ENCODE measurements at regions not wholly inside any gene's neighbourhood (a gene's known extent, or its start where the extent isn't known, plus 50 kb on each side); places are given as distances from the start of the nearest gene placed in this dataset.
"Not testable (repeated sequence)": the region's sequence is repeated elsewhere in the genome, so short reads cannot be mapped to it uniquely, and the experiment has no call there.

GRCh38 chr6:57966757-57967156, 649.3 kb downstream of the PRIM2 start:
- intact Hi-C loops (cut with DNase I); DNase-seq (ENCODE audit: low spot score): not testable (repeated sequence)
- peak; percentile 74 for ATAC-seq

DNA sequence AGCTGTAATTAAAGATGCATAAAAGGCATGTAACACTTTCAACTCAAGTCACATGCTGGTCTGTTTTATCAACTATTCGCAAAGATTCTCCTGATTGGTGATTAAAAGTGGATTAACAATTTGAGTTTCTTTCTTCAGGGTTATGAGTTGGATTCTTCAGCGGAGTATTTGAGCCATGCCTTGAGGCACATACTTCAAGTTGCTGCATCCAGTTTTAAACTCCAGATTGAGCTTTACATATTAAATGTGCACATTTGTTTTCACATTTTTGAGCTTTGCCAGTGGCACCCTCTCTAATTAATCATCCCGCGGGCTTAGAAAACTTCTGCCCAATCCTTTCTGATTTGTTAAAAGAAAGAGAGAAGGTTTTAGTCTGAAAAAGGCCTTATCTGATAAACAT, 654.5 kb downstream of the PRIM2 start:
- ATAC-seq; DNase-seq (ENCODE audit: low spot score); intact Hi-C loops (cut with DNase I): not testable (repeated sequence)

DNA sequence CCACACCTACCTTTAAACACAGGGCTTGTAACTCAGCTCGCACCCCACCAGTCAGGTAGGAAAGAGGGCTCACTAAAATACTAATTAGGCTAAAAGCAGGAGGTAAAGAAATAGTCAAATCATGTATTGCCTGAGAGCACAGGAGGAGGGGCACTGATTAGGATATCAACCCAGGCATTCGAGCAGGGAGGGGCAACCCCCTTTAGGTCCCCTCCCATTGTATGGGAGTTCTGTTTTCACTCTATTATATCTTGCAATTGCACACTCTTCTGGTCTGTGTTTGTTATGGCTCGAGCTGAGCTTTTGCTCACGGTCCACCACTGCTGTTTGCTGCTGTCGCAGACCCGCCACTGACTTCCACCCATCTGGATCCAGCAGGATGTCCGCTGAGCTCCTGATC, 657.2 kb downstream of the PRIM2 start:
- no peak for DNase-seq (ENCODE audit: low spot score)
- intact Hi-C loops (cut with DNase I), result no loop called here
- ATAC-seq, result no peak

- intact Hi-C loops (cut with DNase I); DNase-seq (ENCODE audit: low spot score); ATAC-seq: not testable (repeated sequence)
Measured at GRCh38 chr6:57975127-57975526, 657.7 kb downstream of the PRIM2 start.

- peak; percentile 59 for ATAC-seq
- intact Hi-C loops (cut with DNase I), result not testable (repeated sequence)
Measured at GRCh38 chr6:57976371-57976770, 658.9 kb downstream of the PRIM2 start.

DNA sequence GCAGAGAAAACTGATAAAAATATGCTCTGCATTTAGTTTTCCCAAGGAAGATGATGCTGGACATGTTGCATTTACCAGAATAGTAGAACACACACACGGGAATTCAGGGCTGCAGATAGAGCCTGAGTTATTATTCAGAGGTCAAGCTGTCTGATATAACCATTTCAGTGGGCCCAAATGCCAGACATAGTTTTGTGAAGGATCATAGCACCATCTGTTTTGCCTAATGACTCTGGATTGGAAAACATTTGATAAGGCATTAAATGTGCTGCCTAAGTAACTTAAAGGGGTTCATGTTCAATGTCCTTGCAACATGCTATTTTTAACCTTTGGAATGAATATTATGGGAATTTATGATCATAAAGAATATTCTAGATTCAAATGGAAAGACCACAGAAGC, 666.2 kb downstream of the PRIM2 start:
- ATAC-seq; intact Hi-C loops (cut with DNase I); DNase-seq (ENCODE audit: low spot score): not testable (repeated sequence)

More at GRCh38 chr6:57976371-57976770, 658.9 kb downstream of the PRIM2 start:
- not testable (repeated sequence) for DNase-seq (ENCODE audit: low spot score)

DNA sequence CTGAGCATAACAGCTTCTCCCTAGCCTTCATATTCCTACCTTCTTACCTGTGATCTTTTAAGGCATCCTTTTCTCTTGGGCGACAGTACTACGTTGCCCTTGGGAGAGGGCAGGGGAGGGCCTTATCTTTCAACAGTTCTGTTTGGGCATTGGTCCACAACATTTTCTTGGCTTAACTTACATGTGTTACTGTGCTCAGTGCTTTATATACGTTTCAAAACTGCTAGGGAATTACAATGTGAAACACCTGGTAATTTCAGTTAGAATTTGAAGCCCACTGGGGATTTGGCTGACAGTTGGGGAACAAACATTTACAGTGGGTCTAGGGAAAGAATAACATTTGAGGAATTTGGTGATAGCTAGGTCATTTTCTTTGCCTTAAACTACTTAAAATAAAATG, 667.1 kb downstream of the PRIM2 start:
- intact Hi-C loops (cut with DNase I); ATAC-seq; DNase-seq (ENCODE audit: low spot score): not testable (repeated sequence)

DNA sequence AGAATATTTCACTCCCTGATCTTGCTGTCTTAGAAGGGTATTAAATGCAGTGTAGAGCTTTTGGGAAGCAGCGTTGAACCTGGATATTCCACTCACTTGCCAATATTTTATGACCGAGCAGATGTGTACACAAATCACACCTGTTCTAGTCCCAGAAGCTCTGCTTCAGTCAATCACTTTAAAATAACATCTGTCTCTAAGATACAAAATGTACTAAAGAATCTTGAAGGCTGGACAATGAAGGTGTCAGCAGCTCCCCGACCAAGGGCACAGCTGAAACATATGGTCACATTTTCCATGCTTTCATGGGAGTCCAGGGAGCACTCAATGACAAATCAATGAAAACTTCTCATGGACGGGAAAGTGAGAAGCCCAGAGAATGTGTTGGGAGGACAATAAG, 668.3 kb downstream of the PRIM2 start:
- DNase-seq (ENCODE audit: low spot score); intact Hi-C loops (cut with DNase I): not testable (repeated sequence)
- peak; percentile 65 for ATAC-seq

DNA sequence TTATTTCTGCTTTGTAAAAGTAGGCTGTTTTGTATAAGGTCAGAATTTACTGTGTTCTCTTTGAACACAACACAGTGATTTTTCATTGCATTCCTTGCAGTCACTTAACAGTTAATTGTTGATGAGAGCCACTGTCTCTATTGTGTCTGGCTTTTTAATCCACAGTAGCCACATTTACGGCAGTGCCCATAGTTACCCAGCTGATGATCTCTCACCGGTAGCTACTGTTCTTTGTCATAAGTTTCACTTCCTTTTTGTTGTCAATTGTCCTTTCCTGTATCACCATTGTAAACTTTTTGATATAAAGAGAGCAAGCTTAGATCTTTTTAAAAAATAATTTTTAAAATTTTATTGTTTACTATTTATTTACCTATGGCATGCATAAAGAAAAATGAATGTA, 669.2 kb downstream of the PRIM2 start:
- ATAC-seq; DNase-seq (ENCODE audit: low spot score); intact Hi-C loops (cut with DNase I): not testable (repeated sequence)

DNA sequence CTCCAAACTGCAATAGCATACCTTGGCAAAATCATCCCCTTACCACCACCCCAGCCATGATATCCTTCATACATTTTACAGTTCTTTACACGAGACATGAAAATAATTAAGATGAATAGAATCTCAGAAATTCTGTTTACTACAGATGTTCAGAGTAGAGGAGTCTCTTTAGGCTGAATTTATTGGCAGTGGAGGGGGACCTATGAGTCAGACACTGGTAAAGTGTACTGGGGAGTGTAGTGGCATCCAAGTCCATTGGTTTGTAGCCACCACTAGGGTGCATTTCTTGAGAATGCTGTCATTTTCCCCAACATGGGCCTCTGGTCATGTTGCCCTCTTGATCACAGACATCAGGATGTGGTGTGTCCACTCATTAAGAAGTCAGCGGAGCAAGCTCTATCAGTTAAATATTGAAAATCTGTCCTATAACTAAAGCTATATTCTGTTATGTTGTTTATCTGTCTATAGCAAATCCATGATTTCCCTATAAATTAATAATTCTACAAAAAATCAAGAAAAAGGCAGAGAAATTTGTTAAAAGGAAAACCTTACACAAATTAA, 672.2 kb downstream of the PRIM2 start:
- ATAC-seq; DNase-seq (ENCODE audit: low spot score); intact Hi-C loops (cut with DNase I): not testable (repeated sequence)

GRCh38 chr6:57998858-57999619, 681.6 kb downstream of the PRIM2 start:
- ATAC-seq; DNase-seq (ENCODE audit: low spot score); intact Hi-C loops (cut with DNase I): not testable (repeated sequence)

DNA sequence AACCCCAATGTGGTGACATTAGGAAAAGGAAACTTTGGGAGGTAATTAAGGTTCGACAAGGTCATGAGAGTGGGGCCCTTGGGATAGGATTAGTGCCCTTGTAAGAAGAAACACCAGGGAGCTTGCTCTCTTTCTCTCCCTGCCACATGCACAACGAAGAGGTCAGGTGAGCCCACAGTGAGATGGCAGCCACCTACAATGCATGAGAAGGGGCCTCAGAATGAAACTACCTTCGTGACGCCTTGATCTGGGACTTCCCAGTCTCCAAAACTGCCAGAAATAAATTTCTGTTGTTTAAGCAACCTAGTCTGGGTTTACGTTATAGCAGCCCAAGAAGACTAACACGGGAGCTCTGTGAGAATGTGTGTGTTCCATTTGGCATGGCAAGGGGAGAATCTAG, 682.8 kb downstream of the PRIM2 start:
- DNase-seq (ENCODE audit: low spot score); intact Hi-C loops (cut with DNase I); ATAC-seq: not testable (repeated sequence)

DNA sequence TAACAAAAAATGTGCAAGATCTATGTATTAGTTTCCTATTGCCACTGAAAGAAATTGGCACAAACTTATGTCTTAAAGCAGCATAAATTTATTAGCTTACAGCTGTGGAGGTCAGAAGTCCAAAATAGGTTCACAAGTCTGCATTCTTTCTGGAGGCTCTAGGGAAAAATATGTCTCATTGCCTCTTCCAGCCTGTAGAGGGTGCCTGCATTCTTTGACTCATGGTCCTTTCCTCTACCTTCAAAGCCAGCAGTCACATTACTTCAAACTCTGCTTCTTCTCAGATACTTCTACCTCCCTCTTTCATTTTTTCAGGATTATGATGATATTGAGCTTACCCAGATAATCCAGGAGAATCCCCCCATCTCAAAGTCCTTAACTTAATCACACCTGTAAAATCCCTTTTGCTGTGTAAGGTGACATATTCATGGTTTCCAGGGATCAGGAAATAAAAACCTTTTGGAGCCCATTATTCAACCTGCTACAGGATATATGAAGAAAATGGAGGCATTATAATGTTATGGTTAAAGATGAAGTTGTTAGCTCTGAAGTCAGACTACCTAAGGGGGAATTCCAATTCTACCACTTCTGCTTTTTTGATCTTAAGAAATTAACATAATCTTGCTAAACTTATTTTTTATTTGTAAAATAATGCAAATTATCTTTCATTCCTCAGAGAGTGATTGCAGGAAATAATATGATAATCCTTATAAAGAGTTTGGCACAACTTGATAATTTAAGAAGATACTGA, 686.2 kb downstream of the PRIM2 start:
- ATAC-seq; DNase-seq (ENCODE audit: low spot score); intact Hi-C loops (cut with DNase I): not testable (repeated sequence)

- DNase-seq (ENCODE audit: low spot score); intact Hi-C loops (cut with DNase I): not testable (repeated sequence)
- peak; percentile 25 for ATAC-seq
Measured at GRCh38 chr6:58007334-58008000, 690.0 kb downstream of the PRIM2 start.

GRCh38 chr6:58008001-58008335, 690.5 kb downstream of the PRIM2 start:
- ATAC-seq, result peak; percentile 93
- DNase-seq (ENCODE audit: low spot score); intact Hi-C loops (cut with DNase I): not testable (repeated sequence)

DNA sequence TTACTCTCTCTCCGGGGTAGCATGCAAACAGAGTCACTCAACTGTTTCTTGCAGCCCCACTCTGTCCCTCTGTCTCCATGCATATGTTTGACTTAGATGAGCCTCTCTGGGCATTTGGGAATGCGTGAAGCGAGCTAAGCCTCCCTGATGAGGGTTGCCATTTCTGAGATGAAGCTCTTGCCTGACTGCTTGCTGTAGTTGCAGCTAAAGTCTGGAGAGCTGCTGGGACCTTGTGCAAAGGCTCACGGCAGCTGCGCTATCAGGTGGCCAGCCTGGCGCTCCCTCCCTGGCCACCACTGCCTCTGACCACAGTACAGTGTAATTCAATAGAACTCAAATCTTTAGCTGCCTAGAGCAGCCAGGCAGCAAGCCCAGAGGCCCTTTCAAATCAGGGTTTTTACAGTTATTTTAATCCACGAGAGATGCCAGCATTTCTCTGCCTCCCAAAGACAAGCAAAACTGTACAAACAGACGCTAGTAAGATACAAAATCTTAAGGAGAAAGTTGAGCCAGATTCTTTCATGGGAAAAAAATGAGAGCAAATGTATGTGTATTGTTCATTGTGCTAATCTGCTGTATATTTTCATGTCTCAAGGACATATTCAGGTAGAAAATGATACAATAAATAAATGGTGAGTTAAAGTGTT, 694.6 kb downstream of the PRIM2 start:
- intact Hi-C loops (cut with DNase I); DNase-seq (ENCODE audit: low spot score): not testable (repeated sequence)
- ATAC-seq, result peak; percentile 71

DNA sequence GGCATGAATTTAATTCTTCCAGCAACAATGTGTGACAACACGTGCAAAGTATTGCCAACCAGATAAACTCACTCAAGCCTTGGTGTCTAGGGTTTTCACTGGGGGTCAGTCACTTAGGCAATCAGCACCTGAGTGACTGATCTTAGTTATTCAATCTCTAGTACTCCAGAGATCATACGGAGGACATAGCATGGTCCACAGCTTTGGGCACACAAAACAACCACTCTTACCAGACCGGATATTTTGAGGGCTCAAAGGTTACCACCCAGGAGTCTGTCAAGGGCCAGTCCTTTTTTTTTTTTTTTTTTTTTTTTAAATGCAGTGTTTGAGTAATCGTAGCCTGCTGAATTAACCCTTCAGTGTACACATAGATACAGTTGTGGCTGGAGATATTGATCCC, 699.2 kb downstream of the PRIM2 start:
- intact Hi-C loops (cut with DNase I); DNase-seq (ENCODE audit: low spot score): not testable (repeated sequence)
- peak; percentile 28 for ATAC-seq

DNA sequence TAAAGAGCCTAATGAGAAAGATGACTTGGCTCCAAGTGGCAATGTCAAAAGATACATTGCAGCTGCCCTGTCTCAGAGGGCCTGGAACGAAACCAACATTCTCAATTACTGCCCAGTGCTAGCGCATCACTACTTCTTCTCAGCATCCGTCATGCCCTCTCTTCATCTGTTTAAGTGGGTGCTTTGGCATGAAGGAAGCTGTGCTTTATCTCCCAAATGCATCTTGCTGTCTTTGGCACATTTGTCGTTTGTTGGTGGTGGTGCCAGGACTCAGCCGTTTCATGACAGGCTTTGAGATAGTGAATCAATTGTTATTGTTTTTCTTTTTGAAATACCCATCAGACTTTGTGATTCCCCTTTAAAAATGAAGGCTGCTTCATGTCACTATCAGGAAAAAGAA, 710.8 kb downstream of the PRIM2 start:
- intact Hi-C loops (cut with DNase I); ATAC-seq; DNase-seq (ENCODE audit: low spot score): not testable (repeated sequence)

DNA sequence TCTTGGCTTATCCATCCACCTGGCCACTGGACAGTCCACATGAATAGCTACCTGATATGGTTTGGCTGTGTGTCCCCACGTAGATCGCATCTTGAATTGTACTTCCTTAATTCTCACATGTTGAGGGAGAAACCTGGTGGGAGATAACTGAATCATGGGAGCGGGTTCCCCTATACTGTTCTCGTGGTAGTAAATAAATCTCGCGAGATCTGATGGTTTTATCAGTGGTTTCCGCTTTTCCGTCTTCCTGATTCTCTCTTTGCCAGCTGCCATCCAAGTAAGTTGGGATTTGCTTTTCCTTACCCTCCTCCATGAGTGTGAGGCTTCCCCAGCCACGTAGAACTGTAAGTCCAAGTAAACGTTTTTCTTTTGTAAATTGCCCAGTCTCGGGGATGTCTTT, 720.8 kb downstream of the PRIM2 start:
- ATAC-seq; DNase-seq (ENCODE audit: low spot score); intact Hi-C loops (cut with DNase I): not testable (repeated sequence)

Measured in sciatic nerve (tissue), 2 donors.